BE2C (cell line): ENCODE measurements at regions not wholly inside any gene's neighbourhood (a gene's known extent, or its start where the extent isn't known, plus 50 kb on each side); places are given as distances from the start of the nearest gene placed in this dataset.

ENCODE experiments used
- DNase-seq: peaks from one replicate; pipeline ENCODE4 v3.0.0-alpha.2; 2020
- H3K27me3 ChIP-seq: fragments of 250-450 bp; sonication (Bioruptor Pico); 2 replicates; pipeline ENCODE4 v1.5.1; 2020; ENCODE audit warnings: mild to moderate bottlenecking
- H3K36me3 ChIP-seq: fragments of 250-450 bp; sonication (Bioruptor Pico); 2 replicates; pipeline ENCODE4 v1.5.1; 2020; ENCODE audit warnings: mild to moderate bottlenecking
- H3K4me1 ChIP-seq: fragments of 250-450 bp; sonication (Bioruptor Pico); 2 replicates; pipeline ENCODE4 v1.5.1; 2020
- H3K4me3 ChIP-seq: 2 replicates; pipeline ENCODE4 v1.5.1; 2011; ENCODE audit warnings: low read depth, low read length
- H3K9me3 ChIP-seq: fragments of 250-450 bp; sonication (Bioruptor Pico); 2 replicates; pipeline ENCODE4 v1.5.1; 2020
- CTCF ChIP-seq: IDR thresholded peaks from 2 replicates; pipeline ENCODE4 v1.5.1; 2012; ENCODE audit warnings: mild to moderate bottlenecking, low read depth, low read length

GRCh38 chr6:147009358-147009757, 194.9 kb upstream of the STXBP5 start:
- H3K27me3 ChIP-seq: no peaks in the 10 kb centered on the region
- no peaks in the 10 kb centered on the region for H3K4me1 ChIP-seq
- H3K36me3 ChIP-seq: no peaks in the 10 kb centered on the region
- DNase-seq: no peak
- no peak for TF ChIP-seq CTCF
- no peak overlapping the region for H3K4me3 ChIP-seq
- H3K9me3 ChIP-seq: no peaks in the 10 kb centered on the region

DNA sequence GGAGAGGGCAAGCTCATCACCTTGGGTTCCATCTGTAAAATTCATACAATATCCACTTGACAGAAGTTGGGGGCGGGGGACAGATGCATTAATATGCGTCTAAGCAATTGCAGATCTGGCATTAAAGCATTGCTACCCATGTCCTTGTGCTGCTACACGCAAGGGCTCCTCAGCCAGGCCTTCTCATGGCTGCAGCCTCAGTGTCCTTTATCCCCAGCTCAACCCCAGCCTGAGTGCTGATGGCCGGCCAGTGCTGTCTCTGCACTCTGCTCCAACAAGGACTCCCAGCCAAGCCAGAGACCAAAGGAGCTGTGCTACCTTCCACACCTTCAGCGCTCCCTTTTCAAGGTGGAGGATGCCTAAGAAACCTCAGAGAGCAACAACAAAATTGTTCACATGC, 188.5 kb upstream of the STXBP5 start:
- no peaks in the 10 kb centered on the region for H3K4me1 ChIP-seq
- no peaks in the 10 kb centered on the region for H3K9me3 ChIP-seq
- no peak for DNase-seq
- no peaks in the 10 kb centered on the region for H3K27me3 ChIP-seq
- TF ChIP-seq CTCF: no peak
- H3K36me3 ChIP-seq: no peaks in the 10 kb centered on the region
- no peak overlapping the region for H3K4me3 ChIP-seq

DNA sequence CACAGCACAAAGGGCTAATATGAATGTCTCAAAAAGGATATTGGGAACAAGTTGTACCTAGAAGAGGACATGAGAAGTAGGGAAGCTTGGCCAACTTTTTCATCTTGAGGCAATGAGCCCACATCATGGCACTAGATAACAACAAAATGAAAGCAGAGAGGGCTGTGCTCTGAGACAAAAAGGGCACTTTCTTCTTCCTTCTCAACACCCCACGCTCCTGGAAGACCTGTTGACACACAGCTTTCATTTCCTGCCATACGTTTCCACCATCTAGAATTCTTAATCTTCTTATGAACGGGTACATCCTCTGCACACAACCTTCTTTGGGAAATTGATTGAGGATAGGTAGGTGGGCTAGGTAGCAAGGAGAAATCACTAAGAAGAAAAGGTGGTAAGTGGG, 187.8 kb upstream of the STXBP5 start:
- no peak for TF ChIP-seq CTCF
- Histone ChIP-seq H3K4me1 (no peaks in the 10 kb centered on the region), H3K4me3 (no peak overlapping the region), H3K9me3 (no peaks in the 10 kb centered on the region), H3K27me3 (no peaks in the 10 kb centered on the region), H3K36me3 (no peaks in the 10 kb centered on the region)
- no peak for DNase-seq

DNA sequence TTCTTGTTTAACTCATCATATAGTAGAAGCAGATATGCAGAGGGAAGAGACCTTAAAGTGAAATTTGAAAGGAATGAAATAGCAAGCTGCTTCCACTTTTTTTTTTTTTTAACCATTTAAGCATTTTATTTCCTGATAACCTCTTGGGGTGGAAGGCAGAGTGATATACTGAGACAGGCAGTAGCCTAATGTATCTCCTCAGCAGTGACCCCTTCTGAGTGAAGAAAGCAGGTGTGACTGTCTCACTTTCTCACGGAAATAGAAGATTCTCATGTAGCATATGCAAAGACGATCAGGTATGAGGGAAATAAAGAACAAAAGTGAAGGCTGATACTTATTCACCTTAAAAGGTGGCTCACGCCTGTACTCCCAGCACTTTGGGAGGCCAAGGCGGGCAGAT, 187.1 kb upstream of the STXBP5 start:
- no peak for DNase-seq
- Histone ChIP-seq H3K4me3 (no peak overlapping the region), H3K27me3 (no peaks in the 10 kb centered on the region), H3K36me3 (no peaks in the 10 kb centered on the region), H3K4me1 (no peaks in the 10 kb centered on the region), H3K9me3 (no peaks in the 10 kb centered on the region)
- no peak for TF ChIP-seq CTCF

- Histone ChIP-seq H3K36me3 (no peaks in the 10 kb centered on the region), H3K4me1 (no peaks in the 10 kb centered on the region), H3K27me3 (no peaks in the 10 kb centered on the region), H3K4me3 (no peak overlapping the region), H3K9me3 (no peaks in the 10 kb centered on the region)
- no peak for DNase-seq
- TF ChIP-seq CTCF: no peak
Observed at GRCh38 chr6:147019001-147019400, 185.2 kb upstream of the STXBP5 start.

GRCh38 chr6:147022041-147022440, 182.2 kb upstream of the STXBP5 start:
- no peaks in the 10 kb centered on the region for H3K9me3 ChIP-seq
- H3K27me3 ChIP-seq: no peaks in the 10 kb centered on the region
- no peak for DNase-seq
- TF ChIP-seq CTCF: no peak
- H3K4me1 ChIP-seq: no peaks in the 10 kb centered on the region
- no peaks in the 10 kb centered on the region for H3K36me3 ChIP-seq
- no peak overlapping the region for H3K4me3 ChIP-seq
